Activated naive CD4-positive, alpha-beta T cell treated with anti-CD3 and anti-CD28 coated beads, Interleukin-2, amount 10 ng/mL, durations not matched to agents 7 days and 5 days (primary cell): ENCODE measurements at regions not wholly inside any gene's neighbourhood (a gene's known extent, or its start where the extent isn't known, plus 50 kb on each side); places are given as distances from the start of the nearest gene placed in this dataset.

Experiments used
- CTCF ChIA-PET: fragments of 350-600 bp; sonication (Branson Sonifier 250); formaldehyde crosslinking; loops from one replicate; lab custom pipeline; 2021; ENCODE audit warnings: antibody characterized with exemption; lab: Charles Lee
- DNase-seq: peaks from one replicate; pipeline ENCODE4 v3.0.0-alpha.2; 2020
- H3K27ac Mint-ChIP-seq: one replicate; pipeline ENCODE4 v1.8.0; 2021; ENCODE audit warnings: mild to moderate bottlenecking, moderate library complexity, mixed read lengths
- H3K27me3 Mint-ChIP-seq: one replicate; pipeline ENCODE4 v1.8.0; 2021; ENCODE audit warnings: mild to moderate bottlenecking, mixed read lengths
- H3K36me3 Mint-ChIP-seq: one replicate; pipeline ENCODE4 v1.8.0; 2021; ENCODE audit warnings: mixed read lengths
- H3K4me1 Mint-ChIP-seq: one replicate; pipeline ENCODE4 v1.8.0; 2021; ENCODE audit warnings: mixed read lengths
- H3K4me3 Mint-ChIP-seq: one replicate; pipeline ENCODE4 v1.8.0; 2021; ENCODE audit warnings: mild to moderate bottlenecking, moderate library complexity, mixed read lengths
- H3K9me3 Mint-ChIP-seq: one replicate; pipeline ENCODE4 v1.8.0; 2021; ENCODE audit warnings: mixed read lengths

DNA sequence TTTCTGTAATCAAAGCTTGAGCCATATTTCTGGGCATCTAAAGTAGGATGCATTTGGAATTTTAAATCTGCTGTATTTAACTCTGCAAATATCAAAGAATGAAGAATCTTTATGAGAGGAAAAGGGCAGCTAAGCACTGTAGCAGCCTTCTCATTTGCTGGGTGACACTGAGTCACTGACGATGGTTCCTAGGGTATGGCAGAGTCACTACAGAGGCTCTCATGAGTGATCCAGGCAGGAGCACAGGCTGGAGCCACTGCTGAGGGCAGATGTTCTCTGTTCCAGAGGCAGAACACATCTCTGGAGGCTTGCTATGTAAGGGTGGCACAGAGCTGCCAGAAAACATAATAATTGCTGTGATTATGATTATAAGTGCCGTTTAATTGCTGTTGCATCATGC, 340.7 kb upstream of the HTR2A start:
- H3K4me3 Mint-ChIP-seq = no peak overlapping the region
- no peaks in the 10 kb centered on the region for H3K36me3 Mint-ChIP-seq
- DNase-seq = no peak
- no peaks in the 10 kb centered on the region for H3K4me1 Mint-ChIP-seq
- H3K27me3 Mint-ChIP-seq = no peaks in the 10 kb centered on the region
- CTCF ChIA-PET = no interaction called here
- peaks cover 2% of the 10 kb centered on the region for H3K9me3 Mint-ChIP-seq
- H3K27ac Mint-ChIP-seq = no peak overlapping the region

DNA sequence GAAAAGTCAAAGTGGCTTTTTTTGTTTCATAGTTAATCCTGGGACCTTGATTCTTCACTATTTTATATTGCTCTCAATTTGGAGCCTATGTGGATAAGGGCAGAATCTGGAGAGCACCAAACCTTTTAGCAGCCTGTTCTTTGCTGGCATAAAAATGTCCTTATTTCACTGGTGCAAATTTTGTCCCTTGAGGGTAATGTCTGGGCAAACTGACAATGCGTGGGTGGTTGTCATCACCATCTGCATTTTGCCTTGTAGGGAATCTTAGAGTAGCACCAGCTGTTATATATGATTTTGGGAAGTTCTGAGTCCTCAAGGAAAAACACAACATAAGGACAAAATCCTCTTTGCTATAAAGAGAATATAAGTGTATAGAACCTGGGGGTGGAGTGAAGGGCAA, 336.9 kb upstream of the HTR2A start:
- H3K27ac Mint-ChIP-seq = no peak overlapping the region
- H3K4me1 Mint-ChIP-seq = no peaks in the 10 kb centered on the region
- peaks cover 6% of the 10 kb centered on the region for H3K9me3 Mint-ChIP-seq
- no peak for DNase-seq
- H3K36me3 Mint-ChIP-seq = no peaks in the 10 kb centered on the region
- no peaks in the 10 kb centered on the region for H3K27me3 Mint-ChIP-seq
- CTCF ChIA-PET = no interaction called here
- no peak overlapping the region for H3K4me3 Mint-ChIP-seq

DNA sequence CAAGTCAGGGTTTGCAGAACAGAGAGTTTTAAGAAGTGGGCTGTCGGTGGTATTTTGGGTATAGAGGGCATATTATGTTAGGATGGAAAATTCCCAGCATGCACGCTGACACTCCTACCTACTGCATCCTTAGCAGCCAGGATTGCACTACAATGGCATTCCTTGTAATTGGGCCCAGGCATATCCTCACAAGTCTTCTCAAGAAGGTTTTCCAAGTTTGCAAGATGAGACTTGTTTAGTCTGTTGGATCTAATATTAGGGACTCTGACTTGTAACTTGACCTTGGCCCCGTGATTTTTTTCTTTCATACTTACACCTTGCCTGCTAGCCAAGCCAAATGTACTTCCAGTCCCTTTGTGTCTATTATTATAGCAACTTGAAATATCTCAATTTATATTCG, 335.7 kb upstream of the HTR2A start:
- Mint-ChIP-seq H3K4me3 (no peak overlapping the region), H3K4me1 (no peaks in the 10 kb centered on the region), H3K27me3 (no peaks in the 10 kb centered on the region), H3K9me3 (peaks cover 6% of the 10 kb centered on the region), H3K36me3 (no peaks in the 10 kb centered on the region), H3K27ac (no peak overlapping the region)
- CTCF ChIA-PET = no interaction called here
- no peak for DNase-seq

DNA sequence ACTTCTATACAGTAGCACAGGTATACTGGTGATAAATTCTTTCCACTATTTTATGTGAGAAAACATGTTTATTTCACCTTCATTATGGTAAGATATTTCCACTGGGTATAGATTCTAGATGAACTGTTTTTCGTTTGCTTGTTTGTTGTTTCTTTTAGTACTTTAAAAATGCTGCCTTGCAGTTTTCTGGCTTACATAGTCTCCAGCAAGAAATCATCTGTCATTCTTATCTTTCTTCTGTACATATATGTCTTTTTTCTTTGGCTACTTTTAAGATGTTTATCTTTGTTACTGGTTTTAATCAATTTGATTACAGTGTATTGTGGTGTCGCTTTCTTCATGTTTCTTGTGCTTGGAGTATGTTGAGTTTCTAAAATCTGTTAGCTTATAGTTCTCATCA, 333.3 kb upstream of the HTR2A start:
- Mint-ChIP-seq H3K36me3 (no peaks in the 10 kb centered on the region), H3K27me3 (no peaks in the 10 kb centered on the region), H3K27ac (no peak overlapping the region), H3K4me3 (no peak overlapping the region), H3K9me3 (peaks cover 6% of the 10 kb centered on the region), H3K4me1 (no peaks in the 10 kb centered on the region)
- CTCF ChIA-PET = no interaction called here
- no peak for DNase-seq

DNA sequence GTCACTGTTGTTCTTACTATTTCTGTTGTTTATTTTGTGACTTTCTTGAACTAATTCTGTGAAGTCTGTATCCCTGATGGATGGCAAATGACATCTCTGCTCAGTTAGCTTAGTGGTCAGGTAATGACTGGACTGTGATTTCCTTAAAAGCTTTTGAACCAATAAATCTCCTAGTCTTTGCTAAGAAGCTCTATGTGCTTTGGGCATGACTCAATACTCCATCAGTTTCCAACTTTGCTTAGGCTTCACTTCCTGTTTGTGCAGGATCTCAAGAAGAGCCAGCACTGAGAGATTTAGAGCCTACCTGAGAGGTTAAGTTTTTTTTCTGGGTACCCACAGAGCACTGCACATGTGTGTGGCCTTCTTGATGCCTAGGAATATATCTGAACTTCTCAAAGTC, 329.7 kb upstream of the HTR2A start:
- DNase-seq = no peak
- peaks cover 6% of the 10 kb centered on the region for H3K9me3 Mint-ChIP-seq
- CTCF ChIA-PET = no interaction called here
- H3K4me3 Mint-ChIP-seq = no peak overlapping the region
- no peaks in the 10 kb centered on the region for H3K4me1 Mint-ChIP-seq
- H3K27me3 Mint-ChIP-seq = no peaks in the 10 kb centered on the region
- H3K36me3 Mint-ChIP-seq = no peaks in the 10 kb centered on the region
- no peak overlapping the region for H3K27ac Mint-ChIP-seq

DNA sequence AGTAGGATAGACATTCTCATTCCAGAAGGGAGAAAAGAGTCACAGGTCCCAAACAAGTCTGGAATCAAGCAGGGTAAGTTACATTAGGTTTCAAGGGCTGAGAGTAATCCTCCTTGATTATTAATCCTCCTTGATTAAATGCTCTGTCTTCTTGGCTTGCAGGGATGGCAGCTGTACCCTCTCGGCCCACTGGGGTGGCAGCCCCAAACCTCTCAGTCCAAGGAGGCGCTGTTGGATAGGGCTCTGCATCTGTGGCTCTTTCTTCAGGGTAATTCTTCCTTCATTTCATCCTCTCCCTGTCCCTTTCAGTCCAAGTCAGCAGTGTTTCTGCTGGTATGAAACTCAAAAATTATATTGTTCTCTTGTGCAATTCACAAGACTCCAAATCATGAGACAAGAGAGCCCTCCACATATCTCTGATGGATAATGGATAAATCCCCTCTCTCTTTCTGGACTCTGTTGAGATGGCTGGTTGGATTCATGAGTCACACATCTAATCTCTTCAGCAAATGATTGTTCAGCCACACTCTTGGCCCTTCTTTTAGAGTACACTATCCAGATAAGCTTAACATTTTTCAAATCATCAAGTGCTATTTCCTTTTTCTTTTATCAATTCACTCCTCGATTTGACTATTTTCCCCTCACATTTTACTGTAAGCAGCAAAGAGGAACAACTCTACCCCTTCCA, 323.7 kb upstream of the HTR2A start:
- Mint-ChIP-seq H3K4me3 (no peak overlapping the region), H3K4me1 (no peaks in the 10 kb centered on the region), H3K27me3 (no peaks in the 10 kb centered on the region), H3K9me3 (no peaks in the 10 kb centered on the region), H3K36me3 (no peaks in the 10 kb centered on the region), H3K27ac (no peak overlapping the region)
- CTCF ChIA-PET = no interaction called here
- no peak for DNase-seq

DNA sequence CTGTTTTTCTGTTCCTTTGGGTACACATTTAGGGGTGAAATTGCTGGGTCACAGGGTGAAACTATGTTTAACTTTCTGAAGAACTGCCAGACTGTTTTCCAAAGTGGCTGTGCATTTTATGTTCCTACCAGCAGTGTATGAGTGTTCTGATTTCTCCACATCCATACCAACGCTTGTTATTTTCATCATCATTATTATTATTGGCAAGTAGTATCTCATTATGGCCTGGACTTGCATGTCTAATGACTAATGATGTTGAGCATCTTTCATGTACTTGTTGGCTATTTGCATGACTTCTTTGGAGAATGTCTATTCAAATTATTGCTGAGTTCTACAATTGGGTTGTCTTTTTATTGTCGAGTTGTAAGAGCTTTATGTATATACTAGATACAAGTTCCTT, 321.8 kb upstream of the HTR2A start:
- Mint-ChIP-seq H3K9me3 (no peaks in the 10 kb centered on the region), H3K4me1 (no peaks in the 10 kb centered on the region), H3K4me3 (no peak overlapping the region), H3K27ac (no peak overlapping the region), H3K27me3 (no peaks in the 10 kb centered on the region), H3K36me3 (no peaks in the 10 kb centered on the region)
- CTCF ChIA-PET = no interaction called here
- no peak for DNase-seq

DNA sequence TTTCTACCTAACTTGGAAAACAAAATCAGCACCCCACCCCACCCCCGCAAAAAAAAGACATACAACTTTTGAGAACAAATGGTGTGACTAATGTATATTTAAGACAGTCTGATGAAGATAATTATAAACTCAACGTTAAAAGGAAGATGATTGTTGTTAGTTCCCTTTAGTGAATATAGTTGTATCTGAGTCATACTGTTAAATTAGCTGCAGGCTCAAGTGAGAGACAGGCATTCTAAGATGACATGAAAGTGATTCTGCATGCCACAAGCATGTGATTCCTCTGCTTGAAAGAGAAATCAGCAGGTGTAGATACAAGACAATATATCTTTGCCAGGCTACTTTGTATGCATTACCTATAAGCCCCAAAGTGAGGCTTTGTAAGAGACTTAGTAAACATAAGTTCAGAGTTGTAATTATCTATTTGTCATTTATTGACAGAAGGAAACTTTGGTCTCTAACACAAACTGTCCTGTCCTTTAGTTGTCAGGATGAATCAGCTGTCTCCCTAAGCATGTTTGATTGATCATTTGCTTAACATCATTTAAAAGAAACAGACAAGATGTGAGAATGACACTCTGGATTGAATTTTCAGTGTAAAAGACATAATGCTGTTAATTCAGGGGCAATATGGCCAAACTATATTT, 319.4 kb upstream of the HTR2A start:
- Mint-ChIP-seq H3K4me3 (no peak overlapping the region), H3K27me3 (no peaks in the 10 kb centered on the region), H3K27ac (no peak overlapping the region), H3K9me3 (no peaks in the 10 kb centered on the region), H3K4me1 (no peaks in the 10 kb centered on the region), H3K36me3 (no peaks in the 10 kb centered on the region)
- DNase-seq = no peak
- CTCF ChIA-PET = no interaction called here

DNA sequence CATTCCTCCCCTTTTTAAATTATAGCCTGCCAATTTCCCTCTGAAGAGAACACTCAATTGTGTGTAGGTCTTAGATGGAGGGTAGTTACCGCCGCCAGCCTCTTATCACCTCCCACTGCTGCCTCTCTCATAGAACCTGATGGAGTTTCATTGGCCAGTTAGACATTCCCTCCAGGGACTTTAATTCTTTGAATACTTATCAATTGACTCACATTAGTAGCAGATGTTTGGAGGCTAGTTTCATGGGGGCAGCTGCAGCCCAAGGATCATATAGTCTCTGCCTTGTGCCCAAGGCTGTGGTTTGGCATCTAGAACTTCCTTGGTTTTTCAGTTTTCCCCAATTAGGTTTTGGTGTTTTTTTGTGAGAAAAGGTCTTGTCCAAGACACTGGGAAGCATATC, 318.9 kb upstream of the HTR2A start:
- CTCF ChIA-PET = no interaction called here
- no peak overlapping the region for H3K4me3 Mint-ChIP-seq
- no peaks in the 10 kb centered on the region for H3K36me3 Mint-ChIP-seq
- no peak for DNase-seq
- no peaks in the 10 kb centered on the region for H3K4me1 Mint-ChIP-seq
- no peaks in the 10 kb centered on the region for H3K27me3 Mint-ChIP-seq
- no peak overlapping the region for H3K27ac Mint-ChIP-seq
- no peaks in the 10 kb centered on the region for H3K9me3 Mint-ChIP-seq

DNA sequence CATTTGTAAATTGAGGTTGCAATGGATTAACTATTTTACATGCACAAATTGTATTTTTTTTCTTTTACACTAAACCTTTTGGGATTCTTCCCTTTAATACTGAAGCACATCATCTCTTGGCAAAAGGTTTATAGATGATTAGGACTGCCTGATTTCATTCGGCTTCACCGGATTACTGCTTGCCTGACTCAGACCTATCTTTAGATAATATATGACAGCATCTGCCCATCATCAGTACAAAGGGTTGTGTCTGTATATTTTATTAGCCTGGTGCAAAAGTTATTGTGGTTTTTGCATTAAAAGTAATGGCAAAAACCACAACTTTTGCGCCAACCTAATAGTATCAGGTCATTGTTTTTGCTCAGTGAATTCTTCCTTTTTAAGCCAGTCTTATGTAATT, 316.2 kb upstream of the HTR2A start:
- H3K4me3 Mint-ChIP-seq = no peak overlapping the region
- H3K27ac Mint-ChIP-seq = no peak overlapping the region
- no peaks in the 10 kb centered on the region for H3K4me1 Mint-ChIP-seq
- no peaks in the 10 kb centered on the region for H3K9me3 Mint-ChIP-seq
- CTCF ChIA-PET = no interaction called here
- no peaks in the 10 kb centered on the region for H3K27me3 Mint-ChIP-seq
- DNase-seq = no peak
- no peaks in the 10 kb centered on the region for H3K36me3 Mint-ChIP-seq

DNA sequence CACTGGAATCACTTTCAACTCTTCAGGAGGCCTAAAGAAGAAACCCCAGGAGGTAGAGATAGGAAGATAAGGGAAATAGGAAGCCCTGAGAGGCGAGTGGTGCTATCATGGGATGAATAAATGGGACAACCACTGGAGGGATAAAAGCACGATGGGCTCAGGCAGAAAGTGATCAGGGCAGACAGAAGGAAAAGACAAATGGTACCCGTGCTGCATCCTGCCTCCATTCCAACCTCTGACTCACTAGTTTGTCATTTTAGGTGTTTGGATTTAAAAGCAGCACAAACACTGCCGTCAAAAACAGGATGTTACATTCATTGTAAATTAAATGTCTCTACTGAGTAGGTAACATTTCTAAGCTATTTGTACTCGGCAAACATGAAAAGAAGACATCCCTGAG, 314.3 kb upstream of the HTR2A start:
- Mint-ChIP-seq H3K36me3 (no peaks in the 10 kb centered on the region), H3K27ac (no peak overlapping the region), H3K4me1 (no peaks in the 10 kb centered on the region), H3K9me3 (no peaks in the 10 kb centered on the region), H3K4me3 (no peak overlapping the region), H3K27me3 (no peaks in the 10 kb centered on the region)
- DNase-seq = no peak
- CTCF ChIA-PET = no interaction called here

DNA sequence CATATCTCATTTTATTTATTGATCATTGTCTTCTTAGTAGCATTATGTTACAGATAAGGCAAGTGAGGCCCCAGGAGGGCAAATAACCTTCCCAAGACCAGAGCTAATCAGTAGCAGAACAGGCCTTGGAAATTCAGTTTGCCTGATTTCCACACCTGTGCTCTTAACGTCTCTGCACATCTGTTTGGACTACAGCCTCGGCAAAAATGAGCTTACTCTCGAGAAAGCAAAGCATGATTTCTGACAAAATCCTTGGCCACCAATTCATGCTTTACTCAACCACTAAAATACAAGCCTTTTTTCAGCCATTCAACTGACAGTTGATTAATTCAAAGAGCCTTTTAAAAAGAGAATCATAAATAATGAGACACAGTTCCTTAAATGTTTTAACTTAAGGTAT, 309.3 kb upstream of the HTR2A start:
- no peak overlapping the region for H3K4me3 Mint-ChIP-seq
- no peak overlapping the region for H3K27ac Mint-ChIP-seq
- CTCF ChIA-PET = no interaction called here
- no peaks in the 10 kb centered on the region for H3K27me3 Mint-ChIP-seq
- DNase-seq = no peak
- H3K9me3 Mint-ChIP-seq = no peaks in the 10 kb centered on the region
- no peaks in the 10 kb centered on the region for H3K4me1 Mint-ChIP-seq
- no peaks in the 10 kb centered on the region for H3K36me3 Mint-ChIP-seq

DNA sequence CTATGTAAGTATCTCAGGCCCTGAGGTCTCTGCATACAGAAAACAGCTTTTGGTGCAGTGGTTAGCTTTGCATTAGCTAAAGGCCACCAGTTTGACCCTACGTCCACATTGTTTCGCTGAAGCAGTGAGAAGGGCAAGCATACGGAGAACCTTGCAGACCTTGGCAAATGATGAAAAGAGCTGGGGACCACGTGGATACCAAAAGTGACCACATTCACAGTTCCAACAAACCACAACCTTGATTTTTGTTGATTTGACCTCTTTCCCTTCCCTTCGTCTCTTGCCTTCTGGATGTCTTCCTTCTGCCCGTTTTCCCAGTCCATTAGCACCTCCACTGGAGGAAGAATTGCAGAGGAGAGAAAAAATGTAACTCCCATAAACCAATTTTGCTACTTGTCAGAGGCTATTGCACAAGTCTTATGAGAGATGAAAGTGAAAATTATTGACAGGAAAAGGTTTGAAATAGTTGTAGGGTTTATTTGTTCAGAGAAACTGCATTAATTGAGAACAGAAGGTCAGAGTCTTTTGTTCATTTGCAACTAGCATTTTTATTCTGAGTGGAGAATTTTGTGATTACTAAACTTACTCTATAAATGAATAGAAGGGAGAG, 293.9 kb upstream of the HTR2A start:
- CTCF ChIA-PET = no interaction called here
- no peak for DNase-seq

DNA sequence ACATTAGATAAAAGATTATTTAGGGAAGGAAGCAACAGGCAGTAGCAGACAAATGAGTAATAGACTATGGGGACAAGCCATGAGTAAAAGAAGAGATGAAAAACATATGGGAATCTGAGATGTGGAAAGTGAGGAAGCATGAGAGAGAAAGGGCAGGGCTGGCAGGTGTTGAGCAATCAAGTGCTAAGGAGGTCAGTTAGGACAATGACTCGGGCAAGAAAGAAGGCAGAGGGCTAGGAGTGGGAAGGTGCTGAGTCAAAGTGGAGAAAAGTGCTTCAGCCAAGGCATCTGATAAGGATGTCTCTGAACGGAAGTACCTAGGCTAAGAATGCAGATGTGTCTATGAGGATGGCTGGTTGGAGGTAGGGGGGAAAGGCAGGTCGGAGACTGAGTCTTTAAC, 291.9 kb upstream of the HTR2A start:
- H3K4me1 Mint-ChIP-seq = no peaks in the 10 kb centered on the region
- H3K27ac Mint-ChIP-seq = no peak overlapping the region
- CTCF ChIA-PET = no interaction called here
- H3K27me3 Mint-ChIP-seq = no peaks in the 10 kb centered on the region
- H3K36me3 Mint-ChIP-seq = no peaks in the 10 kb centered on the region
- no peaks in the 10 kb centered on the region for H3K9me3 Mint-ChIP-seq
- H3K4me3 Mint-ChIP-seq = no peak overlapping the region
- DNase-seq = no peak

More for the DNA sequence above, 293.9 kb upstream of the HTR2A start:
- Mint-ChIP-seq H3K4me3 (no peak overlapping the region), H3K36me3 (no peaks in the 10 kb centered on the region), H3K27me3 (no peaks in the 10 kb centered on the region), H3K4me1 (no peaks in the 10 kb centered on the region), H3K27ac (no peak overlapping the region), H3K9me3 (no peaks in the 10 kb centered on the region)

DNA sequence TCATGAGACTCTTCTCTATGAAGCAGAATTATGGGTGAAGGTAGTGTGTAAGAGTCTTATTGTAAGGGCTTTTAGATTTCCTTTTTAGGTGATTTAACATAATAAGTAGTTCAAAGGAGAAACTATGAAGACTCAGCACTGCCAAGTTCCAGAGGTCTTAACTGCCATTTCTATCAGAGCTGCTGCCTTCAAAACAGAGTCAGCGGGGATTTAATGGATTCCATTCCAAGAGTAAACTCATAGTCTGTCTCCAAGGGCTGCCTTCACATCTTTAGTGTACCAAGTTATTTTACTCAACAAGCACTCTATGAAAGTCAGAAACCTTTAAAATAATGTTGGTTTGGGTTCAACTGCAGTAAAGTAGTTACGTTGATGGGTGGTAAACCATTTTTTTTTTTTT, 289.6 kb upstream of the HTR2A start:
- H3K4me3 Mint-ChIP-seq = no peak overlapping the region
- no peak for DNase-seq
- H3K9me3 Mint-ChIP-seq = no peaks in the 10 kb centered on the region
- H3K27me3 Mint-ChIP-seq = no peaks in the 10 kb centered on the region
- no peaks in the 10 kb centered on the region for H3K4me1 Mint-ChIP-seq
- H3K36me3 Mint-ChIP-seq = no peaks in the 10 kb centered on the region
- CTCF ChIA-PET = no interaction called here
- H3K27ac Mint-ChIP-seq = no peak overlapping the region
